IMR-90 (cell line): ENCODE measurements at regions not wholly inside any gene's neighbourhood (a gene's known extent, or its start where the extent isn't known, plus 50 kb on each side); places are given as distances from the start of the nearest gene placed in this dataset.

Source experiments
- ATAC-seq: fragments of 200-7000 bp; cut with Tn5 transposase; 2 replicates; pipeline ENCODE4 v1.9.1; 2020; ENCODE audit warnings: low read depth, mild to moderate bottlenecking, moderate library complexity
- BruUV-seq: library from RNA; stranded (reverse); fragments of 400-500 nt; replicated peaks from 2 replicates; lab custom pipeline; 2021; lab: Mats Ljungman, UMichigan
- CTCF ChIA-PET: fragments of 300-600 bp; formaldehyde crosslinking; extraction: SDS; loops from one replicate; lab custom pipeline; 2021; ENCODE audit warnings: antibody characterized with exemption; lab: Yijun Ruan, JAX
- POLR2A ChIA-PET: fragments of 300-600 bp; sonication (Branson Sonifier 250); formaldehyde crosslinking; loops from one replicate; lab custom pipeline; 2022; ENCODE audit warnings: antibody characterized with exemption; ENCODE audit not compliant: unreplicated experiment; lab: Charles Lee
- DNase-seq: peaks from one replicate; pipeline ENCODE4 v3.0.0; 2013
- H2AFZ ChIP-seq: replicated peaks from 2 replicates; pipeline ENCODE3; 2013; ENCODE audit warnings: low read length, mild to moderate bottlenecking; ENCODE audit not compliant: poor library complexity
- H2AK5ac ChIP-seq: 2 replicates; pipeline ENCODE4 v1.6.1; 2013; ENCODE audit warnings: low read depth, low read length, inconsistent platforms
- H2AK9ac ChIP-seq: replicated peaks from 2 replicates; pipeline ENCODE3; 2013; ENCODE audit warnings: mild to moderate bottlenecking, low read depth, low read length, moderate library complexity; ENCODE audit not compliant: poor library complexity
- H2BK120ac ChIP-seq: 2 replicates; pipeline ENCODE4 v1.6.1; 2013; ENCODE audit warnings: low read depth, low read length, inconsistent platforms
- H2BK15ac ChIP-seq: 3 replicates; pipeline ENCODE4 v1.6.1; 2013; ENCODE audit warnings: low read depth, low read length, inconsistent platforms
- H2BK20ac ChIP-seq: 2 replicates; pipeline ENCODE4 v1.6.1; 2013; ENCODE audit warnings: low read depth, mild to moderate bottlenecking, inconsistent platforms, low read length, moderate library complexity
- H2BK5ac ChIP-seq: 2 replicates; pipeline ENCODE4 v1.6.1; 2013; ENCODE audit warnings: mild to moderate bottlenecking, low read depth, low read length, inconsistent platforms; ENCODE audit not compliant: poor library complexity, severe bottlenecking
- H3K14ac ChIP-seq: replicated peaks from 2 replicates; pipeline ENCODE4 v1.6.1; 2013; ENCODE audit warnings: low read depth, low read length, inconsistent platforms
- H3K18ac ChIP-seq: 2 replicates; pipeline ENCODE4 v1.6.1; 2013; ENCODE audit warnings: low read depth, low read length, control low read depth
- H3K23ac ChIP-seq: 2 replicates; pipeline ENCODE4 v1.6.1; 2013; ENCODE audit warnings: low read depth, low read length, inconsistent platforms
- H3K27ac ChIP-seq: 2 replicates; pipeline ENCODE4 v1.5.1; 2013; ENCODE audit warnings: mild to moderate bottlenecking, control low read depth, low read length; ENCODE audit not compliant: insufficient read depth
- H3K27me3 ChIP-seq: 2 replicates; pipeline ENCODE4 v1.6.1; 2013; ENCODE audit warnings: low read length; ENCODE audit not compliant: control insufficient read depth, insufficient read depth
- H3K36me3 ChIP-seq: 2 replicates; pipeline ENCODE4 v1.6.1; 2013; ENCODE audit warnings: low read length, mixed read lengths; ENCODE audit not compliant: control insufficient read depth, insufficient read depth
- H3K4ac ChIP-seq: 2 replicates; pipeline ENCODE4 v1.6.1; 2013; ENCODE audit warnings: low read depth, low read length, inconsistent platforms
- H3K4me1 ChIP-seq: 2 replicates; pipeline ENCODE4 v1.6.1; 2013; ENCODE audit warnings: low read length, mixed read lengths; ENCODE audit not compliant: control insufficient read depth, insufficient read depth
- H3K4me2 ChIP-seq: 2 replicates; pipeline ENCODE4 v1.6.1; 2013; ENCODE audit warnings: low read depth, mild to moderate bottlenecking, control low read depth, low read length, moderate library complexity
- H3K4me3 ChIP-seq: 2 replicates; pipeline ENCODE4 v1.5.1; 2013; ENCODE audit warnings: low read depth, mild to moderate bottlenecking, control low read depth, low read length, moderate library complexity; ENCODE audit not compliant: insufficient read depth
- H3K56ac ChIP-seq: 2 replicates; pipeline ENCODE4 v1.6.1; 2013; ENCODE audit warnings: low read length, inconsistent platforms; ENCODE audit not compliant: insufficient read depth; ENCODE audit errors: extremely low read depth
- H3K79me1 ChIP-seq, 2 experiments: 2 replicates each; pipeline ENCODE4 v1.6.1; 2013; ENCODE audit warnings: low read length in 2 of 2, inconsistent platforms in 1 of 2, low read depth in 1 of 2
- H3K9ac ChIP-seq: 2 replicates; pipeline ENCODE4 v1.6.1; 2013; ENCODE audit warnings: low read depth, low read length, control low read depth
- H3K9me1 ChIP-seq: 2 replicates; pipeline ENCODE4 v1.6.1; 2013; ENCODE audit warnings: low read length, inconsistent platforms; ENCODE audit not compliant: insufficient read depth
- H3K9me3 ChIP-seq: 2 replicates; pipeline ENCODE4 v1.6.1; 2013; ENCODE audit warnings: low read length; ENCODE audit not compliant: control insufficient read depth, insufficient read depth
- H4K20me1 ChIP-seq: 2 replicates; pipeline ENCODE4 v1.6.1; 2013; ENCODE audit warnings: low read length, inconsistent platforms; ENCODE audit not compliant: insufficient read depth
- H4K5ac ChIP-seq: 2 replicates; pipeline ENCODE4 v1.6.1; 2013; ENCODE audit warnings: mild to moderate bottlenecking, low read depth, low read length, control low read depth
- H4K8ac ChIP-seq, 2 experiments: 2 replicates each; pipeline ENCODE4 v1.6.1; 2013; ENCODE audit warnings: low read depth in 2 of 2, low read length in 2 of 2, control low read depth in 1 of 2, inconsistent platforms in 1 of 2
- H4K91ac ChIP-seq: 2 replicates; pipeline ENCODE4 v1.6.1; 2013; ENCODE audit warnings: low read depth, low read length, inconsistent platforms; ENCODE audit not compliant: insufficient read depth
- BHLHE40 ChIP-seq: fragments of 150-350 bp; IDR thresholded peaks from 2 replicates; pipeline ENCODE4 v1.6.1; 2016; ENCODE audit warnings: mild to moderate bottlenecking, low read depth, low read length
- CEBPB ChIP-seq: IDR thresholded peaks from 2 replicates; pipeline ENCODE4 v1.6.1; 2012; ENCODE audit warnings: low read depth, low read length, improper control_type of control experiment
- CHD1 ChIP-seq: IDR thresholded peaks from 2 replicates; pipeline ENCODE4 v1.6.1; 2012; ENCODE audit warnings: low read depth, low read length, improper control_type of control experiment
- MAZ ChIP-seq: IDR thresholded peaks from 2 replicates; pipeline ENCODE4 v1.6.1; 2012; ENCODE audit warnings: low read depth, mild to moderate bottlenecking, low read length, improper control_type of control experiment, moderate library complexity, borderline replicate concordance
- POLR2A ChIP-seq: IDR thresholded peaks from 2 replicates; pipeline ENCODE4 v1.6.1; 2012; ENCODE audit warnings: mild to moderate bottlenecking, low read depth, low read length
- RAD21 ChIP-seq: IDR thresholded peaks from 2 replicates; pipeline ENCODE4 v1.6.1; 2012; ENCODE audit warnings: low read length, improper control_type of control experiment
- RCOR1 ChIP-seq: IDR thresholded peaks from 2 replicates; pipeline ENCODE4 v1.6.1; 2012; ENCODE audit warnings: mild to moderate bottlenecking, low read length, improper control_type of control experiment; ENCODE audit not compliant: insufficient replicate concordance
- RFX5 ChIP-seq: IDR thresholded peaks from 2 replicates; pipeline ENCODE4 v1.8.0; 2012; ENCODE audit warnings: low read depth, mild to moderate bottlenecking, low read length, moderate library complexity
- WGBS, 2 experiments: methylation state at CpG; one replicate each; pipeline versions ENCODE4 v1.1.5 to v1.1.7; 2013; ENCODE audit warnings: missing lambda C conversion rate in 2 of 2; ENCODE audit not compliant: insufficient read length in 1 of 2; ENCODE audit errors: extremely low coverage in 2 of 2; 5-methylcytosine and 5-hydroxymethylcytosine counted together
- dilution Hi-C: fragments of 300-500 bp; cut with HindIII; formaldehyde crosslinking; loops from one replicate; pipeline ENCODE4 v1.14.3; 2018; ENCODE audit warnings: low sequenced_read_pairs; ENCODE audit not compliant: unreplicated experiment
- in situ Hi-C: fragments of 300-500 bp; cut with MboI; formaldehyde crosslinking; loops from 3 replicates; pipeline ENCODE4 v1.14.3; 2019; ENCODE audit warnings: low sequenced_read_pairs, inconsistent platforms, mixed read lengths
- intact Hi-C: fragments of 100-400 bp; cut with micrococcal nuclease; formaldehyde crosslinking; loops from 2 replicates; pipeline ENCODE4 v1.10.0; 2022
- TF ChIP-seq, protein P1 (sequence below): fragments of 150-350 bp; IDR thresholded peaks from 2 replicates; pipeline ENCODE4 v1.6.1; 2017; ENCODE audit warnings: mild to moderate bottlenecking, antibody characterized with exemption, low read length, low read depth
- TF ChIP-seq, protein P2 (sequence below): fragments of 150-350 bp; IDR thresholded peaks from 2 replicates; pipeline ENCODE4 v1.6.1; 2016; ENCODE audit warnings: low read depth, mild to moderate bottlenecking, low read length, moderate library complexity, borderline replicate concordance

DNA sequence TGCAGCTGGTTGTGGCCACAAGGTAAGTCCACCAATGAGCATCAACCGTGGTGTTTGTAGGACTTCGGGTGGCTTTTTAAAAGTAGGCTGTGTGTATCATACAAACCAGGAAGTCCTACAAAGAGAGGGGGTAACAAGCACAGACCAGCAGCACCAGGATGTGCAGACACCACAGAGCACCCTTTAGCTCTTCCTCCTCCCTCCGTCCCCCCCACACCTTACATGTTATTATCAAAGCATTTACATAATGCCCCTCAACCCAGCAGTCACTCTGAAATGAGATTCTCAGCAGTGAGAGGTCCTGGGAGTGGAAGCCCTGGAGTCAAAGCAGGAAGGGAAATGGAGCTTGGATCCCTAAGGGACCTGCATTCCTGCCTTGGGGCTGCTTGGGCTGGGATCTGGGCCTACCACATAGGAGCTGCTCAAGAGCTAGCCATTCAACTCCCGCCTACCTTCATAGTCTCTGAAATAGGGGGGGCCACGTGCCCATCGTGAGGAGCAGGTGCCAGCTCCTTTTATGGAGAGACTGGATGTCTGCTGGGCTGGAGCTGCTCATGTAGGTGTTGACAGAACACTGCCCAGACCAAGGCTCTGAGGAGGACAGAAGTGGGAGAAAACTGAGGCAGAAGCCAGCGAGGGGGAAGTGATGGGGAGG is 90.6 kb downstream of the PSMB1 start:
- Histone ChIP-seq H2BK5ac (no peak overlapping the region), H3K79me1 (no peaks in the 10 kb centered on the region), H3K27me3 (peaks cover 1% of the 10 kb centered on the region; the same call in 1 of the 2 replicates), H4K20me1 (no peaks in the 10 kb centered on the region), H4K91ac (no peak overlapping the region), H3K4me3 (no peak overlapping the region), H3K9me3 (no peaks in the 10 kb centered on the region; the same call in 1 of the 2 replicates), H3K4me2 (no peak overlapping the region), H3K23ac (no peak overlapping the region), H4K8ac (no peak overlapping the region), H3K4ac (no peak overlapping the region), H3K36me3 (no peaks in the 10 kb centered on the region), H2AK5ac (no peak overlapping the region), H2BK20ac (no peak overlapping the region), H2AK9ac (no peak overlapping the region), H3K9ac (no peak overlapping the region), H3K56ac (no peak overlapping the region), H3K14ac (no peak overlapping the region), H2BK120ac (no peak overlapping the region), H3K18ac (no peak overlapping the region), H3K4me1 (peaks cover 1% of the 10 kb centered on the region; the same call in 1 of the 2 replicates), H2AFZ (no peak overlapping the region), H4K5ac (no peak overlapping the region), H2BK15ac (no peak overlapping the region), H3K9me1 (no peaks in the 10 kb centered on the region), H3K27ac (no peak overlapping the region)
- CTCF ChIA-PET: no interaction called here
- no TSS peak for BruUV-seq
- dilution Hi-C loops: no loop called here
- no CpG with 5 or more reads among the region's 7 CpGs for WGBS, 2 experiments
- ATAC-seq (no peak), DNase-seq (no peak)
- TF ChIP-seq CHD1: no peak
- TF ChIP-seq RCOR1: no peak
- TF ChIP-seq RAD21: no peak
- no peak for TF ChIP-seq CEBPB
- TF ChIP-seq, protein P1, sequence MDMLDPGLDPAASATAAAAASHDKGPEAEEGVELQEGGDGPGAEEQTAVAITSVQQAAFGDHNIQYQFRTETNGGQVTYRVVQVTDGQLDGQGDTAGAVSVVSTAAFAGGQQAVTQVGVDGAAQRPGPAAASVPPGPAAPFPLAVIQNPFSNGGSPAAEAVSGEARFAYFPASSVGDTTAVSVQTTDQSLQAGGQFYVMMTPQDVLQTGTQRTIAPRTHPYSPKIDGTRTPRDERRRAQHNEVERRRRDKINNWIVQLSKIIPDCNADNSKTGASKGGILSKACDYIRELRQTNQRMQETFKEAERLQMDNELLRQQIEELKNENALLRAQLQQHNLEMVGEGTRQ: no peak
- TF ChIP-seq, protein P2, sequence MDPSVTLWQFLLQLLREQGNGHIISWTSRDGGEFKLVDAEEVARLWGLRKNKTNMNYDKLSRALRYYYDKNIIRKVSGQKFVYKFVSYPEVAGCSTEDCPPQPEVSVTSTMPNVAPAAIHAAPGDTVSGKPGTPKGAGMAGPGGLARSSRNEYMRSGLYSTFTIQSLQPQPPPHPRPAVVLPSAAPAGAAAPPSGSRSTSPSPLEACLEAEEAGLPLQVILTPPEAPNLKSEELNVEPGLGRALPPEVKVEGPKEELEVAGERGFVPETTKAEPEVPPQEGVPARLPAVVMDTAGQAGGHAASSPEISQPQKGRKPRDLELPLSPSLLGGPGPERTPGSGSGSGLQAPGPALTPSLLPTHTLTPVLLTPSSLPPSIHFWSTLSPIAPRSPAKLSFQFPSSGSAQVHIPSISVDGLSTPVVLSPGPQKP: no peak
- TF ChIP-seq MAZ: no peak
- TF ChIP-seq BHLHE40: no peak
- TF ChIP-seq POLR2A: no peak
- TF ChIP-seq RFX5: no peak
- intact Hi-C loops: no loop called here
- in situ Hi-C loops: no loop called here
- POLR2A ChIA-PET: no interaction called here
